ENCODE measurements at regions not wholly inside any gene's neighbourhood (a gene's known extent, or its start where the extent isn't known, plus 50 kb on each side); places are given as distances from the start of the nearest gene placed in this dataset.
A peak's percentile ranks its signal among the peaks of the same experiment; 100 is the strongest.

GRCh38 chr11:134716582-134716981, 304.5 kb upstream of the B3GAT1 start:
- no peak for DNase-seq

GRCh38 chr11:134714021-134714656, 302.1 kb upstream of the B3GAT1 start:
- DNase-seq = peak; percentile 31

GRCh38 chr11:134712228-134713145, 300.4 kb upstream of the B3GAT1 start:
- DNase-seq = peak; percentile 12

- peak; percentile 23 for DNase-seq
Measured at GRCh38 chr11:134711588-134711987, 299.5 kb upstream of the B3GAT1 start.

- DNase-seq = no peak
Measured at GRCh38 chr11:134710861-134711407, 298.9 kb upstream of the B3GAT1 start.

- DNase-seq = no peak
Measured at GRCh38 chr11:134705858-134706257, 293.8 kb upstream of the B3GAT1 start.

- DNase-seq = no peak
Measured at GRCh38 chr11:134702827-134703226, 290.8 kb upstream of the B3GAT1 start.

GRCh38 chr11:134701564-134702165, 289.6 kb upstream of the B3GAT1 start:
- no peak for DNase-seq

GRCh38 chr11:134700101-134700640, 288.1 kb upstream of the B3GAT1 start:
- DNase-seq = no peak

GRCh38 chr11:134696455-134696854, 284.4 kb upstream of the B3GAT1 start:
- no peak for DNase-seq

GRCh38 chr11:134691985-134692384, 279.9 kb upstream of the B3GAT1 start:
- DNase-seq = no peak

- DNase-seq = no peak
Measured at GRCh38 chr11:134691295-134691873, 279.3 kb upstream of the B3GAT1 start.

- no peak for DNase-seq
Measured at GRCh38 chr11:134689886-134690285, 277.8 kb upstream of the B3GAT1 start.

GRCh38 chr11:134687548-134687947, 275.5 kb upstream of the B3GAT1 start:
- DNase-seq = no peak

GRCh38 chr11:134686460-134687061, 274.5 kb upstream of the B3GAT1 start:
- no peak for DNase-seq

GRCh38 chr11:134685793-134686380, 273.8 kb upstream of the B3GAT1 start:
- DNase-seq = no peak

GRCh38 chr11:134684576-134684975, 272.5 kb upstream of the B3GAT1 start:
- DNase-seq = no peak

GRCh38 chr11:134683860-134684259, 271.8 kb upstream of the B3GAT1 start:
- no peak for DNase-seq

GRCh38 chr11:134682577-134682976, 270.5 kb upstream of the B3GAT1 start:
- DNase-seq = no peak

GRCh38 chr11:134679592-134679991, 267.6 kb upstream of the B3GAT1 start:
- no peak for DNase-seq

GRCh38 chr11:134678744-134679143, 266.7 kb upstream of the B3GAT1 start:
- no peak for DNase-seq
